BE2C (cell line): ENCODE measurements at regions not wholly inside any gene's neighbourhood (a gene's known extent, or its start where the extent isn't known, plus 50 kb on each side); places are given as distances from the start of the nearest gene placed in this dataset.

Source experiments
- DNase-seq: peaks from one replicate; pipeline ENCODE4 v3.0.0-alpha.2; 2020
- H3K27me3 ChIP-seq: fragments of 250-450 bp; sonication (Bioruptor Pico); 2 replicates; pipeline ENCODE4 v1.5.1; 2020; ENCODE audit warnings: mild to moderate bottlenecking
- H3K36me3 ChIP-seq: fragments of 250-450 bp; sonication (Bioruptor Pico); 2 replicates; pipeline ENCODE4 v1.5.1; 2020; ENCODE audit warnings: mild to moderate bottlenecking
- H3K4me1 ChIP-seq: fragments of 250-450 bp; sonication (Bioruptor Pico); 2 replicates; pipeline ENCODE4 v1.5.1; 2020
- H3K4me3 ChIP-seq: 2 replicates; pipeline ENCODE4 v1.5.1; 2011; ENCODE audit warnings: low read depth, low read length
- H3K9me3 ChIP-seq: fragments of 250-450 bp; sonication (Bioruptor Pico); 2 replicates; pipeline ENCODE4 v1.5.1; 2020
- CTCF ChIP-seq: IDR thresholded peaks from 2 replicates; pipeline ENCODE4 v1.5.1; 2012; ENCODE audit warnings: mild to moderate bottlenecking, low read depth, low read length

DNA sequence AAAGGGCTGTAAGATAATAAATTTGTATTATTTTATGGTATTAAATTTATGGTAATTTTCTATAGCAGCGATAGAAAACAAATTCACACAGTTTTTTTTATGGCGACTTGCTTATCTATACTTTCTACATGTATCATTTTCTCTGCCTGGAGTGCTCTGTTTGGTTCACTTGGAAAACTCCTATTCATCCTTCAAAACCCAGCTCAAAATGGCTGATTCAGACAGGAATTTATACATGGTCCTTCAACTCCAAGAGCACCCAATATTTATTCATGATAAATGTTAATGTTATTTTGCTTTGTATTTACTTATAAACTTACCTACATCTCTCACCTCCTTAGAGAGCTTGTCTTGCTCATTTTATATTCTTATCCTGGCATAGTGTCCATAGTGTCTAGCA, 55.6 kb upstream of the SSX2IP start:
- Histone ChIP-seq H3K36me3 (no peaks in the 10 kb centered on the region), H3K4me1 (no peaks in the 10 kb centered on the region), H3K9me3 (no peaks in the 10 kb centered on the region), H3K4me3 (no peak overlapping the region), H3K27me3 (no peaks in the 10 kb centered on the region)
- no peak for TF ChIP-seq CTCF
- DNase-seq, result no peak

GRCh38 chr1:84743896-84744295, 53.6 kb upstream of the SSX2IP start:
- no peaks in the 10 kb centered on the region for H3K27me3 ChIP-seq
- H3K36me3 ChIP-seq, result no peaks in the 10 kb centered on the region
- H3K4me3 ChIP-seq, result no peak overlapping the region
- no peak for DNase-seq
- TF ChIP-seq CTCF, result no peak
- H3K9me3 ChIP-seq, result no peaks in the 10 kb centered on the region
- H3K4me1 ChIP-seq, result no peaks in the 10 kb centered on the region

DNA sequence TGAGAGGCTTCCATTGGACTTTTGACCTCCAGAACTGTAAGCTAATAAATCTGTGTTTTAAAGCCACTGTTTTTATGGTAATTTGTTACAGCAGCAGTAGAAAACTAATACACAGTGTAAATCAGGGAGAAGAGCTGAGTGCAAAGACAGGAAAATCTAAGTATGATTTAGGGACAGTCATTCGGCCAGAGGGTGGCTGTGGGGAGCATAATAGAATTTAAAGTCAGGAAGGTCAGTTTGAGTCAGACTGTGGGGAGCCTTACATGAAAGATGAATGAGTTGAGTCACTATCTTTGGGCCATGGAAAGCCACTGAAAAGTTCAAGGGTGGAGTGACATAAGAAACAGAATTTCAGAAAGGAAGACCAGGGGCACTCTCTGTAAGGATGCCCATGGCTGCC, 52.4 kb upstream of the SSX2IP start:
- Histone ChIP-seq H3K36me3 (no peaks in the 10 kb centered on the region), H3K9me3 (no peaks in the 10 kb centered on the region), H3K27me3 (no peaks in the 10 kb centered on the region), H3K4me3 (no peak overlapping the region), H3K4me1 (no peaks in the 10 kb centered on the region)
- no peak for DNase-seq
- TF ChIP-seq CTCF, result no peak

GRCh38 chr1:84740050-84740714, 49.9 kb upstream of the SSX2IP start:
- H3K4me1 ChIP-seq, result no peaks in the 10 kb centered on the region
- no peak for TF ChIP-seq CTCF
- DNase-seq, result no peak
- H3K4me3 ChIP-seq, result no peak overlapping the region
- H3K27me3 ChIP-seq, result no peaks in the 10 kb centered on the region
- H3K9me3 ChIP-seq, result no peaks in the 10 kb centered on the region
- no peaks in the 10 kb centered on the region for H3K36me3 ChIP-seq
